ENCODE measurements at regions not wholly inside any gene's neighbourhood (a gene's known extent, or its start where the extent isn't known, plus 50 kb on each side); places are given as distances from the start of the nearest gene placed in this dataset.

DNA sequence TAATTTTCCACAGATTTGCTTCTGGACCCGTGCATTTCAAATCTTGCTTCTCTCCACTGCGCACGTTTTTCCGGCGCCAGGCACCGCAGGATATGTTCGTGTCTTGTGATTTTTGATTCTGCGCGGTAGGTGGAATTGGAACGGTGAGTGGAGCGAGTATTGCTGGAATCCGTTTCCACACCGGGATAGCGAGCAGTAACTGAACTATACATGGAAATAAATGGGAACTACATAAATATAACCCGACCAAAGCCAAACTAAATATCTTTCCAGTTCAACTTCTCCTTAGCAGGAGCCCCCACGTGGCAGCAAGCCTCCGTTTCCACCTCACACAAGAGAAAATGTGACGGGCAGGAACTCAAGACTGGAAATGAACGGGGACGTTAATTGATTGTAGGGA, 154.0 kb downstream of the SEC14L1 start:
- no peaks in the 10 kb centered on the region for H3K79me2 ChIP-seq (ENCODE audit: control insufficient read depth, insufficient read depth, low read length)
- H3K27me3 ChIP-seq (ENCODE audit: control insufficient read depth, insufficient read depth, low read length): peaks cover 3% of the 10 kb centered on the region
- no peaks in the 10 kb centered on the region for H3K9me3 ChIP-seq (ENCODE audit: control insufficient read depth, insufficient read depth, low read depth, low read length)
- DNase-seq (ENCODE audit: low read depth in 2 of 2): no peak
- H3K4me2 ChIP-seq (ENCODE audit: extremely low read depth, insufficient read depth, low read length): no peak overlapping the region
- no peak overlapping the region for H3K27ac ChIP-seq (ENCODE audit: insufficient read depth, low read length)
- H3K36me3 ChIP-seq (ENCODE audit: control insufficient read depth, insufficient read depth, low read length): no peaks in the 10 kb centered on the region
- H3K9ac ChIP-seq (ENCODE audit: insufficient read depth, low read length): no peak overlapping the region
- no peak overlapping the region for H3K4me3 ChIP-seq (replicated peaks in 1 of 4; ENCODE audit: control extremely low read depth in 1 of 4, insufficient read depth in 1 of 4, low read depth in 3 of 4, low read length in 4 of 4)
- H4K20me1 ChIP-seq (ENCODE audit: control insufficient read depth, extremely low read depth, insufficient read depth, low read length): no peaks in the 10 kb centered on the region
- no peaks in the 10 kb centered on the region for H3K4me1 ChIP-seq (ENCODE audit: control insufficient read depth, extremely low read depth, insufficient read depth, low read length)
- no peak for TF ChIP-seq EZH2 (IDR thresholded peaks at IDR 0.05; ENCODE audit: low read length, missing control alignments)
- TF ChIP-seq, protein P1, sequence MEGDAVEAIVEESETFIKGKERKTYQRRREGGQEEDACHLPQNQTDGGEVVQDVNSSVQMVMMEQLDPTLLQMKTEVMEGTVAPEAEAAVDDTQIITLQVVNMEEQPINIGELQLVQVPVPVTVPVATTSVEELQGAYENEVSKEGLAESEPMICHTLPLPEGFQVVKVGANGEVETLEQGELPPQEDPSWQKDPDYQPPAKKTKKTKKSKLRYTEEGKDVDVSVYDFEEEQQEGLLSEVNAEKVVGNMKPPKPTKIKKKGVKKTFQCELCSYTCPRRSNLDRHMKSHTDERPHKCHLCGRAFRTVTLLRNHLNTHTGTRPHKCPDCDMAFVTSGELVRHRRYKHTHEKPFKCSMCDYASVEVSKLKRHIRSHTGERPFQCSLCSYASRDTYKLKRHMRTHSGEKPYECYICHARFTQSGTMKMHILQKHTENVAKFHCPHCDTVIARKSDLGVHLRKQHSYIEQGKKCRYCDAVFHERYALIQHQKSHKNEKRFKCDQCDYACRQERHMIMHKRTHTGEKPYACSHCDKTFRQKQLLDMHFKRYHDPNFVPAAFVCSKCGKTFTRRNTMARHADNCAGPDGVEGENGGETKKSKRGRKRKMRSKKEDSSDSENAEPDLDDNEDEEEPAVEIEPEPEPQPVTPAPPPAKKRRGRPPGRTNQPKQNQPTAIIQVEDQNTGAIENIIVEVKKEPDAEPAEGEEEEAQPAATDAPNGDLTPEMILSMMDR (conservative IDR thresholded peaks at IDR 0.05 in 1 of 2, IDR thresholded peaks at IDR 0.05 in 1 of 2; ENCODE audit: low read depth in 1 of 2, low read length in 2 of 2): no peak
- no peak overlapping the region for H2AFZ ChIP-seq (ENCODE audit: low read length)

DNA sequence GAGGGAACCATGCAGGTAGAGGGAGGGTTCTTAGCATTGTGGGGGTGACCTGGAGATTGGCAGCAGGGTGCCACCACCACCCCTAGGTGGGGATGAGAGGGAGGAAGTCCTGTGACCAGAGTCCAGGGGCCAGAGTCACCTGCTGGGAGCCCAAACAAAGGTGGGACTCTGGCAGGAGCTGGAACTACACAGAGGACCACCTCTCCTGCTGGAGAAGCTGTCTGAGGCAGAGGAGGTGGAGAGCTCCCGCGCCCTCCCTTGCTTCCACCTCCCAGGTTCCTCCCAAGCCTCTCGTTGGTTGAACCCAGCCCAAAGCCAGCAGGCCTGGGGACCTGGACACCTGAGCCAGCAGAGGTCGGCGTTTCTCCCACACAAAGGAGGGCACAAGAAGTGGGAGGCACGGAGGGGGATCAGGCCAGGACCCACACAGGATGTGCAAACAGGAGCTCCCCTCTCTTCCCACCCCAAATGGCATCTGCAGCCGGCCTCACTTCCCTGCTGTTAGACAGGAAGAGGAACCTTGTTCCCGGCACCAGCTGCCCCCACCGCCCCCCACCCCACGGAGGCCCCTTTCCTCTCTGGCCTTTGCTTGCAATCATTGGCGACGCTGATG, 154.6 kb downstream of the SEC14L1 start:
- TF ChIP-seq, protein P1 (conservative IDR thresholded peaks at IDR 0.05 in 1 of 2, IDR thresholded peaks at IDR 0.05 in 1 of 2; ENCODE audit: low read depth in 1 of 2, low read length in 2 of 2): no peak
- no peak for TF ChIP-seq EZH2 (IDR thresholded peaks at IDR 0.05; ENCODE audit: low read length, missing control alignments)
- no peak overlapping the region for H2AFZ ChIP-seq (ENCODE audit: low read length)
- H3K4me3 ChIP-seq (replicated peaks in 1 of 4; ENCODE audit: control extremely low read depth in 1 of 4, insufficient read depth in 1 of 4, low read depth in 3 of 4, low read length in 4 of 4): no peak overlapping the region
- no peaks in the 10 kb centered on the region for H3K36me3 ChIP-seq (ENCODE audit: control insufficient read depth, insufficient read depth, low read length)
- no peaks in the 10 kb centered on the region for H4K20me1 ChIP-seq (ENCODE audit: control insufficient read depth, extremely low read depth, insufficient read depth, low read length)
- H3K27me3 ChIP-seq (ENCODE audit: control insufficient read depth, insufficient read depth, low read length): peaks cover 3% of the 10 kb centered on the region
- H3K9ac ChIP-seq (ENCODE audit: insufficient read depth, low read length): no peak overlapping the region
- no peak overlapping the region for H3K4me2 ChIP-seq (ENCODE audit: extremely low read depth, insufficient read depth, low read length)
- no peak overlapping the region for H3K27ac ChIP-seq (ENCODE audit: insufficient read depth, low read length)
- H3K79me2 ChIP-seq (ENCODE audit: control insufficient read depth, insufficient read depth, low read length): no peaks in the 10 kb centered on the region
- no peaks in the 10 kb centered on the region for H3K9me3 ChIP-seq (ENCODE audit: control insufficient read depth, insufficient read depth, low read depth, low read length)
- no peaks in the 10 kb centered on the region for H3K4me1 ChIP-seq (ENCODE audit: control insufficient read depth, extremely low read depth, insufficient read depth, low read length)
- no peak for DNase-seq (ENCODE audit: low read depth in 2 of 2)

- Histone ChIP-seq H3K9ac (ENCODE audit: insufficient read depth, low read length) (no peak overlapping the region), H3K9me3 (ENCODE audit: control insufficient read depth, insufficient read depth, low read depth, low read length) (no peaks in the 10 kb centered on the region), H2AFZ (ENCODE audit: low read length) (no peak overlapping the region), H3K27ac (ENCODE audit: insufficient read depth, low read length) (no peak overlapping the region), H3K36me3 (ENCODE audit: control insufficient read depth, insufficient read depth, low read length) (no peaks in the 10 kb centered on the region), H3K4me2 (ENCODE audit: extremely low read depth, insufficient read depth, low read length) (no peak overlapping the region), H3K4me3 (replicated peaks in 1 of 4; ENCODE audit: control extremely low read depth in 1 of 4, insufficient read depth in 1 of 4, low read depth in 3 of 4, low read length in 4 of 4) (no peak overlapping the region), H4K20me1 (ENCODE audit: control insufficient read depth, extremely low read depth, insufficient read depth, low read length) (no peaks in the 10 kb centered on the region), H3K27me3 (ENCODE audit: control insufficient read depth, insufficient read depth, low read length) (peaks cover 3% of the 10 kb centered on the region), H3K4me1 (ENCODE audit: control insufficient read depth, extremely low read depth, insufficient read depth, low read length) (no peaks in the 10 kb centered on the region), H3K79me2 (ENCODE audit: control insufficient read depth, insufficient read depth, low read length) (no peaks in the 10 kb centered on the region)
- TF ChIP-seq, protein P1 (conservative IDR thresholded peaks at IDR 0.05 in 1 of 2, IDR thresholded peaks at IDR 0.05 in 1 of 2; ENCODE audit: low read depth in 1 of 2, low read length in 2 of 2): no peak
- no peak for TF ChIP-seq EZH2 (IDR thresholded peaks at IDR 0.05; ENCODE audit: low read length, missing control alignments)
- DNase-seq (ENCODE audit: low read depth in 2 of 2): no peak
Measured at GRCh38 chr17:77296769-77297409, 156.1 kb downstream of the SEC14L1 start.
